SK-MEL-5 (cell line): ENCODE measurements at regions not wholly inside any gene's neighbourhood (a gene's known extent, or its start where the extent isn't known, plus 50 kb on each side); places are given as distances from the start of the nearest gene placed in this dataset.
A peak's percentile ranks its signal among the peaks of the same experiment; 100 is the strongest.

ENCODE experiments used
- DNase-seq: peaks from one replicate; pipeline ENCODE4 v3.0.0-alpha.2; 2016; ENCODE audit warnings: low read depth, low spot score
- in situ Hi-C: cut with HindIII; loops from 2 replicates; pipeline ENCODE4 v1.10.0; 2016; ENCODE audit warnings: low sequenced_read_pairs, high pct_unique_total_duplicates, low pct_unique_long_range_greater_than_20kb

DNA sequence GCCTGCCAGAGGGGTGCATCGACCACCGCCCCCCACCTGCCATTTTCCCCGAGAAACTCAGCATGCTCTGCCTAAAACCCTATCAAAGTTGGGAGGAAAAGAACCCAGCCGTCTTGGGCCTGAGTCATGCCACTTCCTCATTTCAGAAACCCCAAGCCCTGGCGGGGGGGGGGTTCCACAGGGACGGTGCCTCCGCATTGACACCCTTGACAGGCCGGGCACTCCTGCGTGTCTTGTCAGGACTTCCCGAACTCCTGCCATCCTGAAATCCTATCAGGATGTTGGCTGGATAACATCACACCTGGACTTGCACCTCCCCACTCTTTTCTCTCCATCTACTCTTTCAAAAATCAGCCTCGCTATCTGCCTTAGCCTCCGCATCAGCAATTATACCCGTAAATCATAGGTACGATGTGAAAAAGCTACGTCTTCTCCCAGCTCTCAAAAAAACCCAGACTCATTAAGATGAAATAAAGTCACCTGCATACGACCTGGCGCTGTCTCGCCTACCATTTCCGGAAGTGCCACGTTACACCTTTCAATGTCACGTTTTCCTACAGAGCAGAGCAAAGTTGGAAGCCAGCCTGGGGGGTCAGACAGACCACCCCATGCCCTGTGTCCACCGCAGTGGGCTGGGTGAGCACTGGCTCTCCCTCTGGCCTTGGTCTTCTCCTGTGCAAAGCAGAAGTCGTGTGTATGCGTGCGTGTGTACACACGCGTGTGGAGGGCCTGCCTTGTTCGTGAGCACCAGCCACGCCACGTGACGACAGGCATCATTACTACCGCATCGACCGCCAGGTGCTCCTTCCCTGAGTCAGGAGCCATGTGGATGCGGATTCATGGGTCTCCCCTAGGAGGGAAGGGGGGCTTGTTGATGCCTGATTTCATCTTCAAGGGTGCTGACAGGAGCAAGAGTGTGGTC lies 96.7 kb downstream of the RFLNA start:
- in situ Hi-C loops = no loop called here
- DNase-seq = no peak

DNA sequence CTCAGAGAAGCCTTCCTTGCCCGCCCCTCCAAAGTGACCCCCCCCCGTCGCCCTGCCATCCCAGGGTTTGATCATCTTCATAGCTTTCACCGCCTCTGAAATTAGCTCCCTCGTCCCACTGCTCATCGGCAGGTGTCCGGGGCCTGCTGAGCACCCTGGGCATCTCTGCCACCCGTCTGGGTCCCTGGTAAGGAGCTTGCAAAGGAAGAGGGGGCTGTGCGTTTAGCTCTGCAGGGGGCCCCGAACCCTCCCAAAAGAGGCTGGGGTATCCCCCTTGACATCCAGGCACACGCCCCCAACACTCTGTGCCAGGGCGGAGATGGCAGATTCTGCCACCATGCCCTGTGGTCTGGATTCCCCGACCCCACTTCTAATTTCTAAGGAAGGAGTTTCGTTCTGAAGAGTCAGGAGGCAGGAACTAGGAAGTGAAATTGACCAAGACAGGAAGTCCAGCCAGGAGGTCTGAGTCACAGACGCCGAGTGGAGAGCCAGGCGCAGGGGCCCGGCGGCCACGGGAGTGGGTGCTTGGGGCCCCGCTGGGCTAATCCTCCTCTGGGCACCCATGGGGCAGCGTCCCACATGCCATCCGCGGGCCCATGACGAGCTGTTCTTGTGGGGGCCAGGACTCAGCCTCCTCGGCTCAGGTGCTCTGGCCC lies 95.7 kb downstream of the RFLNA start:
- in situ Hi-C loops = no loop called here
- no peak for DNase-seq

DNA sequence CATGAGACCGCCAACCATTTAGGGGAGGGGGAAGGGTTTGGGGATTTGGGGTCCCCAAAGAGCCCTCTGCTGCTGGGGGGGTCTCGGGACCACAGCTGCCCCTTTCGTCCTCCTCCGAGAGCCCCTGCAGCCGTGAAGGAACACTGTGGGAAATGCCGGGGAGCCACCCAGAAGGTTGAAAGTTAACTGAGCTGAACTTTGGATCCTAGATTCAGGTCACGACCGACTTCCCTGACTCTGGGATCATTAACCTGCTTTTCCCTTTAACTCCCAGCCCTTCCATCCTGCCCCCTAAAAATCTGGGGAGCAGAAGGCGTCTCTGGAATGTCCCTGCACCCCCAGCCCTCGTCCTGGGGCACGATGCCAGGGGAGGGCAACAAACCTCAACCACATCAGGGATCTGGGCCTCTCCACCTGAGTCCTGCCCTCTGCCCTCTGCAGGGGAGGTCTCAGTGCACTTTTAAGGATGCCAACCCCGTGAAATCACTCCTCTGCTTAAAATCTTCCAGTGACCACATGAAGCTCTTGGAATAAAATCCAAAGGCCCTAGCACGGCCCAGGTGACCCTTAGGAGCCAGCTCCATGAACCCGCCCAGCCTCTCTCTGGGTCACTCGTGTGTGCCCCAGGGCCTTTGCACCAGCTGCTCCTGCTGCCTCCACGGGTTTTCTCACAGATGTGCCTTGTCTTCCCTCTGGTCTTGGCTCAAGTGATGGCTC lies 95.0 kb downstream of the RFLNA start:
- no peak for DNase-seq
- in situ Hi-C loops = no loop called here

DNA sequence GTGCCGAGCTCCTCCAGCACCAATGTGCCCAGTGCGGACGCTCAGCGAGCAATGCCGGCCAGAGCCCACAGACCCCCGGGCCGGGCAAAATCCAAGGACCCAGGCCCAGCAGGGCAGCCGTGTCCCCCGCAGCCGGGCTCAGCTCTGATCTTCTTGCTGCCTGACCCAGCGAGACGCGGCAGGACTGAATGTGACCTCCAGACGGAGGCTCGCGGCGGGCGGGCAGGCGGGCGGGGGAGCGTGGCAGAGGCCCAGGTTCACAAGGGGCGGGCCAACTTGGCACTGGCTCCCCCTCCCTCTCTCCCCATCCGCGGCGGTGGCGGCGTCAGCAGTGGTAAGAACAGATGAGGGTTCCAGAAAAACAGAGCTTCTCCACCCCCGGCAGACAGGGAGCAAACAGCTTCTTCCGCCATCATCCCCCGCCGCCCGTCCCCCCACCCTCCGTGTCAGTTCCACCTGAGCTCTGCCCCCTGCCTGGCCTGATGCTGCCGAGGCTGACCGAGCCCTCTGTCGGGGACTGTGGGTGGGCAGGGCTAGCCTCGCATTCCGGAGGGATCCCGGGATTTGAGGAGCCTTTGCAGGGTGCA lies 94.3 kb downstream of the RFLNA start:
- in situ Hi-C loops = no loop called here
- DNase-seq = peak; percentile 62

DNA sequence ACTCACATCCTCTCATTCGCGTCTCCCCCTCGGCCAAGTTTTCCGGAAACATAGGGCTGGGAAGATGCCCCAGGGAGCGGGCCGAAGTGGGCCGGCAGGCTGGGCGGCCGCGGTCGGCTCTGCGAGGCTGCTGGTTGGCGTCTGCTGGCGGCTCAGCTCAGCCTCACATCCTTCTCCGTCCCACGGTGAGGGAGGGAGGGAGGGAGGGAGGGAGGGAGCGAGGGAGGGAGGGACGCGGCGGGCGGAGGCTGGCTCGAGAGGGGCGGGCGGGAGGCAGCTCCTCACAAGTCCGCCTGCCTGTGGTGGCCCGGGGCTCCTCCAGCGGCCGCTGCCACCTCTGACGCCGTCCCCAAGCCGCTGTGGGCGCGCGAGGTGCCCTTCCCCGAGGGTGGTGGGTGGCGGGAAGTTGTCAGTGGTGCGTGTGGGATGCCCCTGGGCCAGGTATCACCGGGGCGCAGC lies 93.8 kb downstream of the RFLNA start:
- DNase-seq = peak; percentile 68
- in situ Hi-C loops = no loop called here

DNA sequence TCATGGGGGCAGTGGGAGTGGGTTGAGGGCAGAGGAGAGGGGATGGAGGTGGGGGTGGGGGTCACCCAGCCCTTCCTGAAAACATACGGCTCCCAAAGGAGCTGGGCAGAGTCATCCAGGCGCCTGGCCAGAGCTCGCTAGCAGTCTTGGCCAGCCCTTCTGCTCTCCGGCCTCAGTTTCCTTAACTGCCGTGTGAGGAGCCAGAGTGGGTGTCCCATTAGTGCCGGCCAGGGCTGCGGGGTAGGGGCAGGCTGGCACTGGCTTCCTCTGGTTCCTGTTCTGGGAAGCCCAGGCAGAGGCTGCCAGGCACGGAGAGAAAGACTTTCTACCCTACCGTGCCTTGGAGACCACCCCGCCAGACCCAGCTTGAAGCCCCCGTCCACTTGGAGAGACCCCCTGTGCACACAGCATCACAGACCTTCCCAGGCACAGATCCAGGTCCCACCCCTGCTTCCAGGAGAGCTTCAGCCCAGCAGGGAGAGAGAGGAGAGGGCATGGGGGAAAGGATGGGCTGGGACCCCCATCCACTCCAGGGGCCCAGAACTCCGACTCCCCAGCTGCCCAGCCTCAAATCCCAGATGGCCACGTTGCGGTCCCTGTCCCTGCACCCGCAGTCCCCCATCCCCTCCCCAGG lies 93.3 kb downstream of the RFLNA start:
- no peak for DNase-seq
- in situ Hi-C loops = no loop called here

DNA sequence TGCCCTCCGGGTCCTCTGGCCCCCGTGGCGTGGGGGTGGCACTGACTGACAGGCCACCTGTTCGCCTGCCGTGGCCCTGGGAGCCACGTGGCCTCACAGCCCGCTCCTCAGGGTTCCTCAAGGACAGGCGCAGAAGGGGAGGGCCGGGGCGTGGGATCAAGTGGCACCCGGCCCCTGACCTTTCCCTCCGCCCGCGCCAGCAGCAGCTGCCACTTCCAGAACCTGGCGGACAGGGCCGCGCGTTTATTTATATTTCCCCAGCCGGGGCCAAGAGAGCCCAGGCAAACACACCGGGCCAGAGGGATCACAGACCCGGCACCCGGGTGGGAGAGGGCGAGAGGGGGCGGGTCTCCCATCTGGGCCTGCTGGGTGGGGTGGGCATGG lies 92.6 kb downstream of the RFLNA start:
- no peak for DNase-seq
- in situ Hi-C loops = no loop called here

DNA sequence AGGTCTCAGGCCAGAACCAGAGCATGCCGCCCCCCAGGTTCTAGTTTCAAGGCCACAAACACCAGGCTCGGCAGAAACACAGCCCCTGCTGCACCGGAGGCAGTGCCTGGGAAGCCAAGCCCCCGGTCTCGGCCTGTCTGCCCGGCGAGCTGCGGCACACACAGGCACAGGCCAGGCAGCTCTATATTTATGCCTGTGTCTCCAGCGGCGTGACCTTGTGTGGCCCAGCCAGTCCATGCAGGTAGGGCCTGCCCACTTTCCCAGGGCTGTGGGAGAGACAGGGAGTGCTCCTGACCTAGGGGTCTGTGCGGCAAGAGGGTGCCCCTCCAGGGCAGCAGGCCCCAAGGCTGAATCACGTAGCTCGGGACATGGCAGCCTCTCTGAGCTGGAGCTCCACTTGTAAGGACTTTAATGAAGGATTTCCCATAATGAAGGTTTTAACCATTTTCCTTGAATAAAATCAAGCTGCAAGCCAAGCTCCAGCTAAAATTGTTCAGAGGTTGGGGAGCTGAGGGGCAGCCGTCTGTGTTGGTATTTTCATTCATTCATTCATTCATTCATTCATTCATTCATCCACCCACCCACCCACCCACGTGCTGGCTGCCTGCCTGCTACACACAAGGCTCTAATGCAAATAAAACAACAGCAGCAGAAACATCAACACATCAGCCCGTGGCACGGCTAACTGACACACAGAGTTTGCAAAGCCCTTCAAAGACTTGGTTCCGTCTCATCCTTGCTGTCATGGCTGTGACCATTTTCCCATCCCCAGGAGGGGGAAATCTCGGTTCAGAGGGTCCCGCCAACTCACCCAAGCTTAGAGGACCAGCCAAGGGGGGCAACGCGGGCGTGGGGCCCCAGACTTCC lies 92.0 kb downstream of the RFLNA start:
- in situ Hi-C loops = no loop called here
- DNase-seq = no peak

DNA sequence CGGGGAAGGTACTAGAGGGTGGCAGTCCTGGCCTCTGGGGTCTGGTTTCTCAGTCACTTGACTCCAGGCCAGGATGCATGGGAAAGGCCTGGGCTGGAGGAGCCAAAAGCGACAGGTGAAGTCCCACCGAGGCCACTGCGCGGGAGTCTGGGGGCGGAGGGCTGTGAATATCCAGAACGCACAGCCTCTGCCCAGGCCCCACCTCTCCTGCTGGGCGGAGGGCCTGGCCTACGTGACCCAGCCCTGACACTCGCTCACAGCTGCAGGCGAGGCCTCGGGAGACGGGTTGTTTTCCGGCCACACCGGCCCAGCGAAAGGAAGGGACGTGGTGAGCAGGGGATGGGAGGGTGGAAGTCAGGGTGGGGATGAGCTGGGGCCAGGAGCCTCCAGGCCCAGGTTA lies 91.2 kb downstream of the RFLNA start:
- in situ Hi-C loops = no loop called here
- no peak for DNase-seq

DNA sequence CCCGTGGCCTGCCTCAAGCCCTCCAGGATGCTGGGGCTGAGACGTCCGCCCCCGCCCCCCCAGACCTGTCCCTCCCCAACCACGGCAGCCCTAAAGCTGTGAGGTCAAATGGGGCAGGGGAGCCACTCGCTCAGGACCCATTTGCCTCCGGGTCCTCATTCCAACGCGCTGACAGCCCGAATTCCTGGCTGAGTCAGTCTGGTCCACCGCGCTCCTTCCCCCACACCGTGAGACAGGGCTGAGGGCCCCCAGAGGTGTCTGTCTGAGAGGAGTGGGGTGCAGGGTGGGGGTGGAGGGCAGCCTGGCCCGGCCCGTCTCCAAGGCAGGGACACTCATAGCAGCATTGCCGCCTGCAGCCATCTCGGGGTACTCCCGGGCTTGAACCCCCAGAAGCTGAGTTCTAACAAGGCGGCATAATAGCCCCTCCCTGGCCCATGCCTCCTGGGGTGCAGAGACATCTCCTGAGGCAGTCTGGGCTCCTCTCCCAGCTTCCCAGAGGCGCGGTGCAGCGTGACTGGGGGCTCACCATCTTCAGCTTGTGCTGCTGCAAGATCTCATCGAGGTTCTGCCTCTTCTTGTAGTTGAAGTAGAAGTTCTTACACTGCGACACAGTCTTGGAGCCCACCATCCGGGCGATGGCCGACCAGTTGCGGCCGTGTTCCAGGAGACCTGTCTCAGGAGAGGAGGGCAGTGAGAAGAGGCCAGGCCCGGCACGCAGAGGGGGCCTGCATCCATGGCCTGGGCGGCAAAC lies 90.5 kb downstream of the RFLNA start:
- in situ Hi-C loops = no loop called here
- DNase-seq = no peak

DNA sequence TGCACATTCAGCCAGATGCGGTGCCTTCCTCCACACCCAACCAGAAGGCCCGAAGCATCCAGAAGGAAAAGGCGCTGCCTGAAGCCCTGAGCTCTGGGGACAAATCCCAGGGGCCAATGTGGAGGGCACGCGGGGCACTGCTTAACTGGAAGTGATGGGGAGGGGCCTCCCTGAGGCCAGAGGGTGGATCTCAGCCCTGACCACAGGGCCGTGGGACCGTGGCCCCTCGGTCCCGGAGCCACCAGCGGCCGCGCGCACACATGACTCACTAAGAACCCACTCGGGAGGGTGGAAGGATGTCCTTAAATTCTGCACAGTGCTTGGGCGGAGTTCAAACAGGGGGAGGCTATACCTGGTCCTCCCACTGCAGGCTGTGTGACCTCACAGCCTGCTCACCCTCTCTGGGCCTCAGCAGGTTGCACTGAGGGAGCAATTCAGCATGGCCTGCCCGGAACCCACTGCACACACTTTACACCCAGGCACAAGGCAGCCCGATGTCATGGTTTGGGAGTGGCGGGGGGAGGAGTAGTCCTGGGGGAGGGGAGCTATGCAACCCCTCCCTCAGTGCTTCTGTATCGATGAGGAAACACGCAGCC lies 89.5 kb downstream of the RFLNA start:
- in situ Hi-C loops = no loop called here
- DNase-seq = no peak

DNA sequence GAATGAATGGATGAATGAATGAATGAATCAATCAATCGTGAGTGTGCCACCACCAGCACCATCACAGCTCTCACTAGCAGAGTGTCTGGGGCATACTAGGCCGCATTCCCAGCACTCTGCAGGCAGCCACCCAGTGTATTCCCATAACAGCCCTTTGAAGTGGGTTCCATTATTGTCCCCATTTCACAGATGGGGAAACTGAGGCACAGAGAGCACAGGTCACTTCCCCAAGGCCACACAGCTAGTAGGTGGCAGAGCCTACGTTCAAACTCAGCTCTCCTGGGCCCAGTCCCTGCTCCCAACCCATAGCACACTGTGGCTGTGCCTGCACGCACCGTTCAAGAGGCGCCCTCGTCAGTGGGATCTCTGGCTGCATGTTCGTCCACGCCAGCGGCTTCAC lies 88.1 kb downstream of the RFLNA start:
- in situ Hi-C loops = no loop called here
- DNase-seq = no peak

DNA sequence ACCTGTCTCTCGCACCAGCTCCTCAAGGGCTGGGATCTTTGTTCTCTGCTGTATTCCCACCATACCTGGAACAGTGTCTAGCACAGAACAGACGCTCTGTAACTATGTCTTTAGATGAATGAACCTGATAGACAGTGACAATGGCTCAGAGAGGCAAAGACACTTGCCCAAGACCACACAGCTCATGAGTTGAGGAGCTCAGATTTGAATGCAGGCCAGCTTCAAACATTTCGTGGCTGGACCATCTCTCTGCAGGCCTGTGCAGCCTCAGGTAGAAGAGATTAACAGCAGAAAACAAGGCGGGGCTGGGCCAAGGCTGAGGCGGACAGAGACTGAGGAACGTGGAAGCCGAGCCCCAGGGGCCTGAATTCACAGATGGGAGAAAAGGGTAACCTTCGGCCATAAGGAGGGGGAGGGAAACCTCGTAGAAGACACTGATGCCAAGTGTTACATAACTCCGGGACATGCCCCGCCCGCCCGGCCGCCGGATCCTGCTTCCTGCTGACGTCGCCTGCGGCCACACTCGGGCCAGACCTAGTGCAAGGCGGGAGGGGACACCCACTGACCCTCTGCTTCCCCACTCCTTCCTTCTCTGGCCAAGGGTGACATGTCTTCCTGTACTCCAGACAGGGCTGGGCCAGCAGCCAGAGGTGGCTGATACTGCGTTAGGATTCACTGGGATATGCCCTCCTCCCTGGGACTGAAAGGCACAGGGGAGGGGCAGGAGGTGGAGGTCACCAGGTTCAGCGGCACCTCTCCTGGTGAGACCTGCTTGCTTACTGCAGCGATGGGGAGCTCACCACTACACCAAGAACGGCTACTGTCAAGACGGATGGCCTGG lies 86.8 kb downstream of the RFLNA start:
- DNase-seq = no peak
- in situ Hi-C loops = no loop called here

DNA sequence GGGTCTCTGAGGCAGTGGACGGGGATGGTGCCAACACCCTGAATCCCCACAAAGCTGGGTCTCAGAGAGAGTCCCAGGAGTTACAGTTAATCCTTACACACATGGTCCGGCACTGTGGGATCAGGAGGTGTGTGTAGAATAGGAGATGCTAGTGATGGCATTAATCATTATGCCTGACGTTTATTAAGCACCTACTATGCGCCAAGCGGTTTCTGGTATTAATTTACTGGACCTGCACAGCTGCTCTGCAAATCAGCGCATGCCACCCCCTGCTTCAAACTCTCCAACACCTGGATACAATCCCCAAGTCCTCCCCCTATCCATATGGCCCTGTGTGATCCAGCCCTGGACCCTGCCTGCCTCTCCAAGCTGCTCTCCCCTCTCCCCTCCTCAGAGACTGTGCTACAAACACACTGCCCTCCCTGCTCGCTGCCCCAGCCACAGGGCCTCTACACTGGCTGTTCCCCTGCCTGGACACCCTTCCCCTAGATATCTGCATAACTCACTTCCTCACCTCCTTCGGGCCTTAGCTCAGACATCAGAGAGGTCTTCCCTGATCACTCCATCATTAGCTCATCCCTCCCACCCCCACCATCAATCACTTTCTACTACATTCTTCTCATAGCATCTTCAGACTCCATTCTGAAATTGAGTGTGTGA lies 86.0 kb downstream of the RFLNA start:
- in situ Hi-C loops = no loop called here

More for the DNA sequence above, 86.0 kb downstream of the RFLNA start:
- no peak for DNase-seq
